Vagina (tissue), 2 donors: ENCODE measurements at regions not wholly inside any gene's neighbourhood (a gene's known extent, or its start where the extent isn't known, plus 50 kb on each side); places are given as distances from the start of the nearest gene placed in this dataset. TPM values are rescaled to one million over a fixed set of nuclear protein-coding genes. Genes with fewer than 3 reads are reported as not detected.
"Not testable (repeated sequence)": the region's sequence is repeated elsewhere in the genome, so short reads cannot be mapped to it uniquely, and the experiment has no call there.

Experiments
- DNase-seq, 2 donors: peaks; one replicate each; pipeline ENCODE4 v3.0.0-alpha.2; 2017; ENCODE audit errors: extremely low spot score in 2 of 2
- H3K27ac ChIP-seq: fragments of 200-600 bp; sonication (generic); one replicate; pipeline ENCODE4 v1.5.1; 2019
- H3K27me3 ChIP-seq: fragments of 200-600 bp; sonication (generic); one replicate; pipeline ENCODE4 v1.5.1; 2019
- H3K36me3 ChIP-seq, 2 donors: fragments of 200-600 bp; sonication (generic); one replicate each; pipeline ENCODE4 v1.5.1; 2017 to 2019
- H3K4me1 ChIP-seq: fragments of 200-600 bp; sonication (generic); one replicate; pipeline ENCODE4 v1.5.1; 2019
- H3K4me3 ChIP-seq, 2 donors: fragments of 200-600 bp; sonication (generic); 1 replicate in 1 of 2; 2 replicates in 1 of 2; pipeline ENCODE4 v1.5.1; 2016 to 2019
- H3K9me3 ChIP-seq: fragments of 200-600 bp; sonication (generic); one replicate; pipeline ENCODE4 v1.5.1; 2019
- intact Hi-C: fragments of 100-400 bp; cut with DNase I; formaldehyde crosslinking; loops from one replicate; pipeline ENCODE4 v1.15.1; 2023
- small RNA-seq: library from RNA; depleted of rRNA; stranded (forward); fragments of <200 nt; gene quantifications from one replicate; pipeline ENCODE3, GENCODE V24; 2016
- TF ChIP-seq, protein P1 (sequence below), 3 experiments: fragments of 450-650 bp in 2 of 3; fragments of 200-600 bp in 1 of 3; sonication (generic) in 1 of 3; IDR thresholded peaks; one replicate each; pipeline ENCODE4 v1.5.1; 2017 to 2019; ENCODE audit warnings: antibody characterized with exemption in 3 of 3, mild to moderate bottlenecking in 2 of 3, moderate library complexity in 2 of 3

DNA sequence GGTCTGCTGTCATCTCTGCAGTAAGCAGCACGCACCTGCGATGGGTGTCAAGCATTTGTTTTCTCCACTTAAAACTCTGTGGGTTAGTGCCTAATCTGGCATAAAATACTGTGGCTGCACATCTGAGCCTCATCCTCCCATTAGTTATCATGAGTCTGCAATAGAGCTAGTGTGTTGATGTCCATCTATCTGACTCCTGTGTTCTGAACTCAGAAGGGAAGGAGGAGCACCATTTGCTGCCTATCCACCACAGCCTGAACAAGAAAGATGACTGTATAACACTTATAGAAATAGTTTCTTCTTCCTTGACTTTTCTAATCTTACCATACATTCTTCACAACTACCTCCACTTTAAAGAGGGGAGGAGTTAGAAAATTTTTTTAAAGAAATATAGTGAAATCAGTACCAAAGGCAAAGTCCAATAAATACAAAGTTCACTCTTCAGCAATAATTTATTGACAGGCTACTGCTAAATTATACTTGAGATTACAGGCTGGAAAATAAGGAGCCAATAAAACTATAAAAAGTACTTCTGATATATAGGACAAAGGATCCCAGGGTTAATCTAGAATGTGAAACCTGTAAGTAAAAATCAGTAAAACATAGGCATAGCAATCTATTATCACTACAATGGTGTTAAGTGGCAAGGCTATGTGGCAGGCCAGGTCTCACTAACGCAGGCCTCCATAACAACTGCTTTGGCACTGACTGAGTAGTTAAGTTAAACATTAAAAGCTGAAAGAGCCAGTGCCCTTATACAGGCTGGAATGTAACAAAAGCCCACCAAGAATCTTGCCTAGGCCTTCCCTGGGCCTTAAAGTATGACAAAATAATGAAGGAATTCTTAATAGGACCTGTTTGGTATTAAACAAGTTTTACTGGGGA lies 70.2 kb downstream of the LGALS9C start:
- H3K4me1 ChIP-seq, DNase-seq, H3K4me3 ChIP-seq, H3K9me3 ChIP-seq, intact Hi-C loops, H3K27ac ChIP-seq, H3K27me3 ChIP-seq, H3K36me3 ChIP-seq: not testable (repeated sequence)

DNA sequence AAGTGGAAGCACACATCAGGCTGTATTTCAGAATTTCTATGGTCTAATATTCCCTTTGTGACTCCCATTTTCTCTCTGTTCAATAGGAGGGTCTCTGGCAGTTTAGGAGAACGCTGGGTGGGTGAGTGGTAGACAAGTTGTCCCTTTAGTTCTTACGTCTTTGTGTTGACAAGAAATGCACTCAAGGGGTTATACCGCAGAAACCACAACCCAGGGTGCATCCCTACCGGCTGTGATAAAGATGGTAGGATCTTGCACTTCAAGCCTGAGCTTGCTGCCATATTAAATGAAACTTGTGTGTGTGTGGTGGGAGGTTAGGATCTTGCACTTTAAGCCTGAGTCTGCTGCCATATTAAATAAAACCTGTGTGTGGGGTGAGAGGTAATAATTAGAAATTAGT lies 80.5 kb downstream of the LGALS9C start:
- H3K36me3 ChIP-seq, H3K4me1 ChIP-seq, DNase-seq, H3K4me3 ChIP-seq, H3K27me3 ChIP-seq, intact Hi-C loops, H3K27ac ChIP-seq, H3K9me3 ChIP-seq: not testable (repeated sequence)

DNA sequence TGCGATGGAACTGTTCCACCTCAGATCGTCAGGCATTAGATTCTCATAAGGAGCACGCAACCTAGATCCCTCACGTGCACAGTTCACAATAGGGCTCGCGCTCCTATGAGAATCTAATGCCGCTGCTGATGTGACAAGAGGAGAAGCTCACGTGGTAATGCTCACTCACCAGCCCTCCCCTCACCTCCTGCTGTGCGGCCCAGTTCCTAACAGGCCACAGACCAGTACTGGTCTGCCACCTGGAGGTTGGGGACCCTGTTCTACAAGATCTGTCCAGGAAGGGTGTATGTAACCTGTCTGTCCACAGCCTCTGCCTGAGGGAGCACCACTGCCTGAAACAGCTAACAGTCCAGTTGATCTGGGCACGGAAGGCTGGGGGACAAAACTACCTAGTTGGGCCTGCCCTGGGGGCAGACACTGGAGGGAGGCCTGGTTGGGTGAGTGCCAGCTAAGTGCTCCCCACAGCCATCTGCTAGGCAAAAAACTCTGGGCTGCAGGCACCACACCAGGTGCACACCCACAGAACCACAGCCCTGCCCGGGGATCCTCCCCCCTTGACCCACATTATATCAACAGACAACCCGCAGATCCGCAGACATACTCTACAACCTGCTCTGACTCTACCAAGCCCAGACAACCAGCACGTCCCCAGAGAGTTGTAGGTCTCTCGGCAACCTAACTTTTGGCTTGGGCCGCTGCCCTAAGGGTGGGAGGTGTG lies 80.7 kb downstream of the TBC1D28 start:
- H3K4me3 ChIP-seq, H3K36me3 ChIP-seq, DNase-seq, H3K27me3 ChIP-seq, intact Hi-C loops, H3K9me3 ChIP-seq, H3K27ac ChIP-seq, H3K4me1 ChIP-seq: not testable (repeated sequence)

DNA sequence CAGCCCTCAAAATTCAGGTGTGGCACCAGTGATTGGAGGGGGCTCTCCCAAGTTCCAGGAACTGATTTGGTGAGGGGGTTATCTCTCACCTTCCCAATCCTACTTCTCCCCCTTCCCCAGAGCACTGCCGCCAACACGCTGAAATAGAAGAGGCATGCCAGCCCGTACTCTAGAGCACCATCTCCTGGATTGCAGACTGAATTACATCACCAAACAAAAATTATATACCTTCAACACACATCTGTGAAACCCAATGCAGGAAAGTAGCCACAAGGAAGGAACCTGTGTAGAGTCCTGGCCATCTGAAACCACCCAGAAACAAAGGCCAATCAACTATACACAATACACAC lies 80.1 kb downstream of the TBC1D28 start:
- H3K4me1 ChIP-seq, H3K27me3 ChIP-seq, H3K36me3 ChIP-seq, DNase-seq, H3K4me3 ChIP-seq, H3K27ac ChIP-seq, intact Hi-C loops, H3K9me3 ChIP-seq: not testable (repeated sequence)
- TF ChIP-seq, protein P1, sequence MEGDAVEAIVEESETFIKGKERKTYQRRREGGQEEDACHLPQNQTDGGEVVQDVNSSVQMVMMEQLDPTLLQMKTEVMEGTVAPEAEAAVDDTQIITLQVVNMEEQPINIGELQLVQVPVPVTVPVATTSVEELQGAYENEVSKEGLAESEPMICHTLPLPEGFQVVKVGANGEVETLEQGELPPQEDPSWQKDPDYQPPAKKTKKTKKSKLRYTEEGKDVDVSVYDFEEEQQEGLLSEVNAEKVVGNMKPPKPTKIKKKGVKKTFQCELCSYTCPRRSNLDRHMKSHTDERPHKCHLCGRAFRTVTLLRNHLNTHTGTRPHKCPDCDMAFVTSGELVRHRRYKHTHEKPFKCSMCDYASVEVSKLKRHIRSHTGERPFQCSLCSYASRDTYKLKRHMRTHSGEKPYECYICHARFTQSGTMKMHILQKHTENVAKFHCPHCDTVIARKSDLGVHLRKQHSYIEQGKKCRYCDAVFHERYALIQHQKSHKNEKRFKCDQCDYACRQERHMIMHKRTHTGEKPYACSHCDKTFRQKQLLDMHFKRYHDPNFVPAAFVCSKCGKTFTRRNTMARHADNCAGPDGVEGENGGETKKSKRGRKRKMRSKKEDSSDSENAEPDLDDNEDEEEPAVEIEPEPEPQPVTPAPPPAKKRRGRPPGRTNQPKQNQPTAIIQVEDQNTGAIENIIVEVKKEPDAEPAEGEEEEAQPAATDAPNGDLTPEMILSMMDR (IDR thresholded peaks at IDR 0.05) = peak in 2 of 3 experiments; percentile 23 to 33

DNA sequence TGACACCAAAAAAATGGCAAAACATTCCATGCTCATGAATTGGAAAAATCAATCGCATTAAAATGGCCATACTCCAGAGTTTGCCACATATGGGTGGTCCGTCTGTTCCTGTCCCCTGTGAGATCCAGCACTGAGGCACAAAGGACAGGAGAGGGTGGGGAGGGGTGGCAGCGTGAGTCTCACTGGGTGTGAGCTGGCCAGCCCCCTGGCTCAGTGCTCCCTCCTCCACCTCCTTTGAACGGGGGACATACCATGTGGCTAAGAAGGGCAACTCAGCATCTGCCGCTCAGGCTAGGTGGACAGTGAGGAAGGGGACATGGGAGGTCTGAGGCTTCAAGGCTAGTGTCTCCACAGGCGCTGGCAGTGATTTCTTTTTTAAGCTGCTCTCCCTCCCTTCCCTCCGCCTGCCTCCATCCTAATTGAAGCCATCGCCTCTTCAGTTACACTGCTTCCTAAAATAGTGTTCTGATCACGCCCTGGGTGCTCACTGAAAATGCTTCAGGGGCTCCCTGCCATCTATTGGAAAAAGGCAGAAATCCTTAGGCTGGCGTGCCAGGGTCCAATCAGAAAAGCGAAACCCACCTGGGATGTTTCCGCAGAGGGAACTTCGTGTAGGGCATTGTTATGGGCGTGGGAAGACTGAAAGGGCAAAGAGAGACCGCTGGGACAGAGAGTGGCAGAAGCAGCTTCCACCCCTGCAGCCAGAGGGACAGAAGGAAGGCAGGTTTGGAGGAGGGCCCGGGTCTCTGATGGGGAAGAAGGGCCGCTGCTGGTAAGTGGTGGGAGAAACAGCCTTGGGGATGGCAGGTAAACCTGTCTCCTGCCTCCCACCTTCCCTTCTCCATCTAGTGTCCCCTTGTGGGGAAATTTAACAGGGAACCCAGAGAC lies 75.8 kb downstream of the TBC1D28 start:
- H3K4me1 ChIP-seq, H3K9me3 ChIP-seq, H3K27me3 ChIP-seq, H3K36me3 ChIP-seq, H3K27ac ChIP-seq, H3K4me3 ChIP-seq, intact Hi-C loops, DNase-seq: not testable (repeated sequence)

DNA sequence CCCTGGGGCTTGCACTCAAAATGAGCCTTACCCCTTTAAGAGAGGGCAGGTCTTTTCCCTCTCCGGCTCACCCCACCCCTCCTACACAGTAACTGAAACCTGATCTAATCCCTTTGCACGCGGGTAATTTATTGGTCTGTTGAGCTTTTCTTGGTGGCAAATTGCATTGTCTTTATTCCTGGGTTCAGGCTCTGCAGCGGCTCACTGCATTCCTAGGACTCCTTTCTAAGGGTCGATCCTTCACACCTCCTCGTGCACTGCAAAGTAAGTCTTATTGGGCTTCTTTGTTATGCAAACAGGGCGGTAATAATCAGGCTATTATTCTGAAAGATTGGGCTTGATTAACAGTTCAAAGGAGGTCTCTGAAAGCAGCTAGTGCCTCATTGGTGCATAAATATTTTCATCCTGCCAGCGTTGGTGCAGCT lies 74.7 kb downstream of the TBC1D28 start:
- H3K27me3 ChIP-seq, H3K4me3 ChIP-seq, H3K27ac ChIP-seq, intact Hi-C loops, H3K36me3 ChIP-seq, DNase-seq, H3K4me1 ChIP-seq, H3K9me3 ChIP-seq: not testable (repeated sequence)

DNA sequence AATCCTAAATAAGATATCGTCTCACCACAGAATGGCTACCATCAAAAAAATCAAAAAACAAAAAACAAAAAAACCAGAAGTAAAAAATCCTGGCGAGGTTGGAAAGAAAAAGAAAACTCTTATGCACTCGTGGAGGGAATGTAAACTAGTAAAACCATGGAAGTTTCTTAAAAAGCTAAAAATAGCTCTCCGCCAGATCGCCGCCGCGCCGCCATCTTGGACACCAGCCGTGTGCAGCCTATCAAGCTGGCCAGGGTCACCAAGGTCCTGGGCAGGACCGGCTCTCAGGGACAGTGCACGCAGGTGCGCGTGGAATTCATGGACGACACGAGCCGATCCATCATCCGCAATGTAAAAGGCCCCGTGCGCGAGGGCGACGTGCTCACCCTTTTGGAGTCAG lies 71.7 kb downstream of the TBC1D28 start:
- H3K4me1 ChIP-seq, H3K9me3 ChIP-seq, intact Hi-C loops, H3K27me3 ChIP-seq, DNase-seq, H3K36me3 ChIP-seq, H3K4me3 ChIP-seq, H3K27ac ChIP-seq: not testable (repeated sequence)

DNA sequence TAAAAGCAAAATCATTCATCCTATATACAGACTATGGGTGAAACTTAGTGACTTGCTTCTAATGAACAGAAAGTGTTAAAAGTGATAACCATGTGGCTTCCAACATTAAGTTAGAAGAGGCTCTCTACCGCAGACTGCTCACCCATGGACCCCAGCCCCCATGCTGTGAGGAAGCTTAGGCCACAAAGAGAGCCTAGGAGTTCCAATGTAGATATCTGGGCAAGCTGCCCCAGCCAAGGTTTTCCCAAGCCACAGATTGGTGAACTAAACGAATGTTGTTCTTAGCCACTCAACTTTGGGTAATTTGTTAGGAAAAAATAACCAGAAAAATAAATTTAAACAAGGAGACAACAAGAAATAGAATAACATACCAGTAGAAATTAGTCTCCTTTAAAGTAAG lies 70.1 kb downstream of the TBC1D28 start:
- H3K4me3 ChIP-seq, H3K4me1 ChIP-seq, H3K27ac ChIP-seq, intact Hi-C loops, H3K27me3 ChIP-seq, H3K9me3 ChIP-seq, DNase-seq, H3K36me3 ChIP-seq: not testable (repeated sequence)

Small RNAs in the stretch of these regions (small RNA-seq; reads per million reads assigned to genes)
- gene AC107983.1 = not detected
